ENCODE measurements at regions not wholly inside any gene's neighbourhood (a gene's known extent, or its start where the extent isn't known, plus 50 kb on each side); places are given as distances from the start of the nearest gene placed in this dataset.

- no peak for TF ChIP-seq POLR2A (IDR thresholded peaks at IDR 0.05; ENCODE audit: low read depth, low read length)
- TF ChIP-seq, protein P1, sequence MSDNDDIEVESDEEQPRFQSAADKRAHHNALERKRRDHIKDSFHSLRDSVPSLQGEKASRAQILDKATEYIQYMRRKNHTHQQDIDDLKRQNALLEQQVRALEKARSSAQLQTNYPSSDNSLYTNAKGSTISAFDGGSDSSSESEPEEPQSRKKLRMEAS (IDR thresholded peaks at IDR 0.05; ENCODE audit: insufficient read depth, insufficient read length), result no peak
- TF ChIP-seq MYC (IDR thresholded peaks at IDR 0.05; ENCODE audit: low read depth, low read length), result no peak
- TF ChIP-seq FOS (IDR thresholded peaks at IDR 0.05; ENCODE audit: borderline replicate concordance, insufficient read depth, low read length), result no peak
- TF ChIP-seq JUN (IDR thresholded peaks at IDR 0.05; ENCODE audit: borderline replicate concordance, insufficient read depth, insufficient read length, low read depth), result no peak
- TF ChIP-seq EZH2 (IDR thresholded peaks at IDR 0.05; ENCODE audit: borderline replicate concordance, low read depth, low read length, severe bottlenecking), result no peak
- Histone ChIP-seq H3K79me2 (ENCODE audit: control insufficient read depth, insufficient read depth, low read length) (no peaks in the 10 kb centered on the region), H3K9me3 (replicated peaks; ENCODE audit: control insufficient read depth, insufficient read depth, low read length) (no peaks in the 10 kb centered on the region), H3K27me3 (ENCODE audit: control insufficient read depth in 2 of 2, insufficient read depth in 2 of 2, low read length in 2 of 2) (no peaks in the 10 kb centered on the region), H4K20me1 (replicated peaks; ENCODE audit: control insufficient read depth, extremely low read depth, insufficient read depth, low read length) (no peaks in the 10 kb centered on the region), H3K27ac (ENCODE audit: insufficient read depth, low read depth, low read length) (no peak overlapping the region), H3K9me1 (replicated peaks; ENCODE audit: control insufficient read depth, extremely low read depth, insufficient read depth, low read length) (no peaks in the 10 kb centered on the region), H2AFZ (ENCODE audit: low read depth, low read length) (no peak overlapping the region), H3K9ac (replicated peaks; ENCODE audit: extremely low read depth, insufficient read depth, low read length) (no peak overlapping the region), H3K4me1 (ENCODE audit: control insufficient read depth, extremely low read depth, insufficient read depth, low read length) (no peaks in the 10 kb centered on the region), H3K4me2 (ENCODE audit: insufficient read depth, low read length) (no peak overlapping the region), H3K36me3 (ENCODE audit: control insufficient read depth in 2 of 2, extremely low read depth in 1 of 2, insufficient read depth in 2 of 2, low read length in 2 of 2) (no peaks in the 10 kb centered on the region), H3K4me3 (replicated peaks in 1 of 3; ENCODE audit: insufficient read depth in 1 of 3, low read depth in 1 of 3, low read length in 3 of 3) (no peak overlapping the region)
- no TSS peak for BruUV-seq (replicated peaks)
- intact Hi-C loops (cut with micrococcal nuclease) (no loop called here), dilution Hi-C loops (cut with MboI; ENCODE audit: extremely low pct_ligation_motif_present, low sequenced_read_pairs) (no loop called here)
- POLR2A ChIA-PET, result no interaction called here
- no peak for DNase-seq (ENCODE audit: low read depth, low spot score)
- FAIRE-seq, result no peak
- CTCF ChIA-PET, result no interaction called here
Observed at GRCh38 chr4:45648846-45649245, 475.0 kb downstream of the GABRG1 start.

GRCh38 chr4:45647823-45648222 lies 476.0 kb downstream of the GABRG1 start:
- no peak for FAIRE-seq
- no peak for DNase-seq (ENCODE audit: low read depth, low spot score)

More at GRCh38 chr4:45647823-45648222, 476.0 kb downstream of the GABRG1 start:
- TF ChIP-seq CTCF (IDR thresholded peaks at IDR 0.05; ENCODE audit: extremely low read depth in 1 of 2, insufficient read depth in 1 of 2, low read depth in 1 of 2, low read length in 2 of 2) (no peak), EZH2 (IDR thresholded peaks at IDR 0.05; ENCODE audit: borderline replicate concordance, low read depth, low read length, severe bottlenecking) (no peak), FOS (IDR thresholded peaks at IDR 0.05; ENCODE audit: borderline replicate concordance, insufficient read depth, low read length) (no peak), GATA2 (IDR thresholded peaks at IDR 0.05; ENCODE audit: insufficient read depth, insufficient read length, low read depth, low read length) (no peak), POLR2A (IDR thresholded peaks at IDR 0.05; ENCODE audit: low read depth, low read length) (no peak), MYC (IDR thresholded peaks at IDR 0.05; ENCODE audit: low read depth, low read length) (no peak), JUN (IDR thresholded peaks at IDR 0.05; ENCODE audit: borderline replicate concordance, insufficient read depth, insufficient read length, low read depth) (no peak), POLR2AphosphoS5 (IDR thresholded peaks at IDR 0.05; ENCODE audit: insufficient read depth, low read depth, low read length) (no peak)
- TF ChIP-seq, protein P1 (IDR thresholded peaks at IDR 0.05; ENCODE audit: insufficient read depth, insufficient read length), result no peak
- Histone ChIP-seq H3K4me2 (ENCODE audit: insufficient read depth, low read length) (no peak overlapping the region), H3K4me3 (replicated peaks in 1 of 3; ENCODE audit: insufficient read depth in 1 of 3, low read depth in 1 of 3, low read length in 3 of 3) (no peak overlapping the region), H3K4me1 (ENCODE audit: control insufficient read depth, extremely low read depth, insufficient read depth, low read length) (no peaks in the 10 kb centered on the region), H3K79me2 (ENCODE audit: control insufficient read depth, insufficient read depth, low read length) (no peaks in the 10 kb centered on the region), H3K9me3 (replicated peaks; ENCODE audit: control insufficient read depth, insufficient read depth, low read length) (no peaks in the 10 kb centered on the region), H3K27me3 (ENCODE audit: control insufficient read depth in 2 of 2, insufficient read depth in 2 of 2, low read length in 2 of 2) (no peaks in the 10 kb centered on the region), H2AFZ (ENCODE audit: low read depth, low read length) (no peak overlapping the region), H3K36me3 (ENCODE audit: control insufficient read depth in 2 of 2, extremely low read depth in 1 of 2, insufficient read depth in 2 of 2, low read length in 2 of 2) (no peaks in the 10 kb centered on the region), H3K9me1 (replicated peaks; ENCODE audit: control insufficient read depth, extremely low read depth, insufficient read depth, low read length) (no peaks in the 10 kb centered on the region), H3K27ac (ENCODE audit: insufficient read depth, low read depth, low read length) (no peak overlapping the region), H3K9ac (replicated peaks; ENCODE audit: extremely low read depth, insufficient read depth, low read length) (no peak overlapping the region), H4K20me1 (replicated peaks; ENCODE audit: control insufficient read depth, extremely low read depth, insufficient read depth, low read length) (no peaks in the 10 kb centered on the region)
- intact Hi-C loops (cut with micrococcal nuclease) (no loop called here), dilution Hi-C loops (cut with MboI; ENCODE audit: extremely low pct_ligation_motif_present, low sequenced_read_pairs) (no loop called here)
- BruUV-seq (replicated peaks), result no TSS peak
- ChIA-PET CTCF (no interaction called here), POLR2A (no interaction called here)

All from endothelial cell of umbilical vein (primary cell).